Left renal pelvis (tissue), 4 donors: ENCODE measurements at regions not wholly inside any gene's neighbourhood (a gene's known extent, or its start where the extent isn't known, plus 50 kb on each side); places are given as distances from the start of the nearest gene placed in this dataset.
"Not testable (repeated sequence)": the region's sequence is repeated elsewhere in the genome, so short reads cannot be mapped to it uniquely, and the experiment has no call there.

Experiments used
- DNase-seq, 4 donors: peaks; one replicate each; pipeline ENCODE4 v3.0.0-alpha.2; 2013; ENCODE audit warnings: low read depth in 4 of 4, low spot score in 3 of 4

GRCh38 chr4:12409507-12410190 lies 981.0 kb upstream of the HS3ST1 start:
- no peak for DNase-seq

GRCh38 chr4:12408364-12408763 lies 979.7 kb upstream of the HS3ST1 start:
- DNase-seq = no peak

GRCh38 chr4:12403175-12403574 lies 974.5 kb upstream of the HS3ST1 start:
- no peak for DNase-seq

- DNase-seq = no peak
Observed at GRCh38 chr4:12399781-12400180, 971.1 kb upstream of the HS3ST1 start.

DNA sequence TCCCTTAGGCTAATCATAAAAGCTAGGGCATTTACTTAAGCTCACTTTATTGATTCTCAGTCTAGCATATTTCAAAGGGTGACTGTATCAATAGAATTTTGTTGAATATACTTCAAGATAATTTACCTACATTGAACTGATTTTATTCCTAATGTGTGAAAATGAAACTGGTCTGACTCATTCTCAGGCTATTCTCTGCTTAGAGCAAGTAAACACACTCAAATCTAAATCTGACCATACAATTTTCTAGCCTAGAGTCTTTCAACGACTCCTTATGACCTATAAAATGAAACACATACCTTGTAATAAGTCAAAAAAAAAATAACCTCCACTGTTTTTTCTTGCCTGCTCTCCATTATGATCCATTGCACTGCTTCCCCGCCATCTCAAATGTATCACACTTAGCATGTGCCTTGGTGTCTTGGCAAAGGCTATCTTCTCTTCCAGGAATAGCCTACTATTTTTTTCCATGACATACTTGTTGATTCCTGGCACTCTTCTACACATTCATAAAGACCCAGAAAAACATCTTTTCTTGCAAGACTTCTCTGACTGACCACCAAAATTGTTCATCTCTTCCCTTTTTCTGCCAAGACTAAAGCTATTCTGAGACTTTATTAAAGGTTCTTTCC lies 965.1 kb upstream of the HS3ST1 start:
- DNase-seq = no peak

DNA sequence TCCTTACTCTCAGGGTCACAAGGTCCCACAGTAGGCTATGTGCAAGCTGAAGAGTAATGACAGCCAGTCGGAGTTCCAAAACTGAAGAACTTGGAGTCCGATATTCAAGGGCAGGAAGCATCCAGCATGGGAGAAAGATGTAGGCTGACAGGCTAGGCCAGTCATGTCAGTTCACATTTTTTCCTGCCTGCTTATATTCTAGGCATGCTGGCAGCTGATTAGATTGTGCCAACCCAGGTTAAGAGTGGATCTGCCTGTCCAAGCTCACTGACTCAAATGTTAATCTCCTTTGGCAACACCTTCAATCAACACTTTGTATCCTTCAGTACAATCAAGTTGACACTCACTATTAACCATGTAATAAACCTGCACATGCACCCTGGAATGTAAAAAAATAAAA lies 960.9 kb upstream of the HS3ST1 start:
- no peak for DNase-seq

- DNase-seq = no peak
Observed at GRCh38 chr4:12382567-12382966, 953.9 kb upstream of the HS3ST1 start.

- DNase-seq = no peak
Observed at GRCh38 chr4:12379191-12379590, 950.5 kb upstream of the HS3ST1 start.

GRCh38 chr4:12375805-12376204 lies 947.1 kb upstream of the HS3ST1 start:
- no peak for DNase-seq

DNA sequence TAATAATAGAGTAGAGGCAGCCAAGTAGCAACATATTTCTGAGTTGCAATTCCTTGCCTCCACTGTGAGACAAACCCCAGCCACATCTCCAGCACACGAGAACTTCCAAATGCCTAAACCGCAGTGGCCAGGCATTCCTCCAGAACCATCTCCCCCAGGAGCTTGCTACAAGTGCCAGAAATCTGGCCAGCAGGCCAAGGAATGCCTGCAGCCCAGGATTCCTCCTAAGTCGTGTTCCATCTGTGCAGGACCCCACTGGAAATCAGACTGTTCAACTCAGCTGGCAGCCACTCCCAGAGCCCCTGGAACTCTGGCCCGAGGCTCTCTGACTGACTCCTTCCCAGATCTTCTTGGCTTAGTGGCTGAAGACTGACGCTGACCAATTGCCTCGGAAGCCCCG lies 937.2 kb upstream of the HS3ST1 start:
- not testable (repeated sequence) for DNase-seq

DNA sequence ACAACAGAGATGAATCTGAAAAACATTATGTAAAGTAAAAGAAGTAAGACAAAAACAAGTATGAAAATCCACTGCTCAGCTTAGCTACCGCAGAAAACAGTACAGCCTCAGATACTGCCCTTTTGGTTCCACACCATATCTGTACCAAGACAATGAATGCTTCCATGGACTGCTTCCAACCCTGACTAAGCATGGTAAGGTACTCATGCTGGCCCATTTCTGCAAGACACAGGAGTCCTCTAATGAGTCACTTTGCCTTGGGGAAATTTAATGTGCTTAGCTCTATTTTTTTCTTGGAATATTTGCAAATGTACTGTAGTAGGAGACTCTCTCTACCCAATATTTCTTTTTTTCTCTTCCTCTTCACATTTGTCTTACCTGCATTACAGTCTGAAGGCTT lies 931.7 kb upstream of the HS3ST1 start:
- DNase-seq = no peak

DNA sequence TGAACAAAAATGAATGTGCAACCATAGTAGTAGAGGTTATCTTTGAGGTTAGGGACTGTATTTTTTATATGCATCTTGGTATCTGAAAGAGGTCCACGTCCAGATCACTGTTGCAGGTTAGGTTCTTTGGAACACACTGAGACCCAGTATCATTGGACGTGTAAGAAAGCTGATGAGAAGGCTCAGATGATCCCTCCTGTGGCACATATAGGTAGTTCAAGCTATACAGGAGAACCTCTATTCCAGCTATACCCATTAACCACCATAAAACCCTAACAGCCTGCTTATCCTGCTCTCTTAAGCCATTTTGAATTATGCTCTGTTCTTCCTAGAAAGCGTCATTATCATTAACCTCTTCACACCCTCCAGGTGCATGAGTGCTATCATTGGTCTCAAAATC lies 930.7 kb upstream of the HS3ST1 start:
- no peak for DNase-seq

- not testable (repeated sequence) for DNase-seq
Observed at GRCh38 chr4:12333083-12333482, 904.4 kb upstream of the HS3ST1 start.

GRCh38 chr4:12324965-12325364 lies 896.3 kb upstream of the HS3ST1 start:
- no peak for DNase-seq

DNA sequence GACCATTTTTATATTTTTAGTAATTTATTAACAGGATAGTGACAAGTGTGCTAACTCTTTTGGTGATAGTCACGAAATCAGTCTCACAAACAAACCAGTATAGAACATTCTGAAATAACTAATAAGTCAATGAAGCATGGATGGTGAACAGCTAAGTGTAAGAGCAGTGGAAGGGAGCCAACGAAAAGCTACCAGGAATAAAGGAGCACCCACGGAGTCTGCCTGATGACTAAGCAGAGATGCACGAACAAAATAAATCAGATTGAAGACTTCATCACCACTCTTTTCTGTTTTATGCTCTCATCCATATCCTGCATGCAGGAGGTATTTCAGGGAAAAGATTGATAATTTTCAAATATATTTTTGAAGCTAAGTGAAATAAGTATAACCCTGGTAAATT lies 891.1 kb upstream of the HS3ST1 start:
- DNase-seq = no peak

GRCh38 chr4:12304905-12305304 lies 876.2 kb upstream of the HS3ST1 start:
- no peak for DNase-seq

DNA sequence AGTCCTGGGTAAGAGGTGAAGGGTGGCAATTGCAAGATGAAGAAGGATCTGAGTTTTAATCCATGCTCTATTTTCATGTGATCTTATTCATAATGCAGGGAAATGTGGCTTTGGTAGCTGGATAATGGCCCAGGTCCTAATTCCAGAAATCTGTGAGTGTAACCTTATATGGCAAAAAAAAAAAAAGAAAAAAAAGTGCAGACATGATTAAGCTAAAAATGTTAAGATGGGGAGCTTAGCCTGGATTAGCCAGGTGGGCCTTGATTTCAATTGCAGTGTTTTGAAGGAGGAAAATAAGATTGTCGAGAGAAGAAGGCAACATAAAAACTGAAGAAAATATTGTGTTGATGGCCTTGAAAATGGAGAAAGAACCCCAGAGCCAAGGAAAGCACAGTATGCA lies 867.7 kb upstream of the HS3ST1 start:
- DNase-seq = no peak

GRCh38 chr4:12293906-12294525 lies 865.3 kb upstream of the HS3ST1 start:
- DNase-seq = no peak

GRCh38 chr4:12286351-12286750 lies 857.7 kb upstream of the HS3ST1 start:
- no peak for DNase-seq

GRCh38 chr4:12270546-12270945 lies 841.9 kb upstream of the HS3ST1 start:
- no peak for DNase-seq

GRCh38 chr4:12265554-12265953 lies 836.9 kb upstream of the HS3ST1 start:
- no peak for DNase-seq

DNA sequence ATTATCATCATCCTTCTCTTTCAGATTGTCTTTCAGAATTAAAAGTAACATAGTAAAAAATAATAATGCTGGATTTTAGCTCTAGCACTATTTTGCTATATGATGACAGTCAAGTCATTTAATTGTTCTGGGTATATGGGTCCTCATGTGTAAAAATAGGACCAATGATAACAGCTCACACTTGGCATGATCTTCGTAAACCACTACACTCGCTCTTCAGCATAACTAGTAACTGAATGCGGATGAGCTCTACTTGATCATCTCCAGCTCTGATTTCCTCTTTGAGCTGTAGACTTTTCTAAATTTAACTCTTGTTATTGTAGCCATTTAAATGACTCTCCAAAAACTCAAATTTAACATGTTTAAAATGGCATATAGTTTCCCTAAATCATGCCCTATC lies 831.8 kb upstream of the HS3ST1 start:
- DNase-seq = no peak
